GM21576 (cell line): ENCODE measurements at regions not wholly inside any gene's neighbourhood (a gene's known extent, or its start where the extent isn't known, plus 50 kb on each side); places are given as distances from the start of the nearest gene placed in this dataset.

ENCODE experiments used
- ATAC-seq: cut with Tn5 transposase; IDR thresholded peaks from one replicate; pipeline ENCODE4 v1.9.1; 2021; ENCODE audit warnings: mild to moderate bottlenecking, moderate library complexity; ENCODE audit not compliant: unreplicated experiment

GRCh38 chr1:84759756-84760155, 69.5 kb upstream of the SSX2IP start:
- no peak for ATAC-seq

- ATAC-seq = no peak
Observed at GRCh38 chr1:84758968-84759491, 68.8 kb upstream of the SSX2IP start.

- no peak for ATAC-seq
Observed at GRCh38 chr1:84758476-84758875, 68.2 kb upstream of the SSX2IP start.

GRCh38 chr1:84757301-84757700, 67.0 kb upstream of the SSX2IP start:
- ATAC-seq = no peak

DNA sequence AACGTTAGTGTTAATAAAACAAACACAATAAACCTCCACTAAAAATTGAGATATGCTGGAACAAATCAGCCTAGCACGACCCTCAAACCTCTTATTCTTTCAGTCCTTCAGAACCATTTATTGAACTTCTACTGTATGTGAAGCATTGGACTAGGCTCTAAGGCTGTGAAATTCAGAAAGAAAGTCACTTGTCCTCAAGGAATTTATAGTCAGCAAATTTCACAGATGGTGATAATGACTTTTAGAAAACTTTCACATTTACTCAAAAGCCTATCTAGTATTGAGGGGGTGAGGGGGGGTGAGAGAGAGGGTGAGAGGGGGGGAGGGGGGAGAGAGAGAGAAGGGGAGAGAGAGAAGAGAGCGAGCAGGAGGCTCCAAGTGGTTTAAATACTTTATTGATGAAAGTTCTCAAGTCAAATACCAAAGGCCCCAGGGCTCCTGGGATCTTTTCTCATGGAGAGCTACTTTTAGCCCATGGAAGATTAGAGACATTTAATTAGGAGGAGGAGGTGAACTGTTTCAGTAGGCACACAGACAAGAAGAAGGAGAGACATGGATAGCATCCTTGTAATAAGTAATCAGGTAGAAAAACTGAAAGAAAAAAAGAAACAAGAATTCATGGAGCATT, 66.3 kb upstream of the SSX2IP start:
- no peak for ATAC-seq

- no peak for ATAC-seq
Observed at GRCh38 chr1:84756001-84756400, 65.7 kb upstream of the SSX2IP start.

GRCh38 chr1:84755216-84755615, 65.0 kb upstream of the SSX2IP start:
- no peak for ATAC-seq

DNA sequence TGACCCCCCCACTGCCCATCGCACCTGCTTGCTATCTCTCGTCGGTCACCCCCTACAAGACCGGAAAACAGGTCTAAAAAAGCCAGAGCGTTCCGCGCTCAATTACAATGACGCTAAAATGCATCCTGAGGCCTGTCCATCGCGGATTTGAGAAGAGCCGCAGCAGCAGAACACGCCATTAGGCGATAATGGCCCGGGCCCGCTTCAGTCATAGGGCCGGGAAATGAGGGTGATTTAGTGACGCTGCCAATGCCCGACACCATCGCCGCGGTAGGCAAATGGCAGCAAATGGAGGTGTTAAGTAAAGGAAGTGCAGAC, 64.1 kb upstream of the SSX2IP start:
- ATAC-seq = no peak

DNA sequence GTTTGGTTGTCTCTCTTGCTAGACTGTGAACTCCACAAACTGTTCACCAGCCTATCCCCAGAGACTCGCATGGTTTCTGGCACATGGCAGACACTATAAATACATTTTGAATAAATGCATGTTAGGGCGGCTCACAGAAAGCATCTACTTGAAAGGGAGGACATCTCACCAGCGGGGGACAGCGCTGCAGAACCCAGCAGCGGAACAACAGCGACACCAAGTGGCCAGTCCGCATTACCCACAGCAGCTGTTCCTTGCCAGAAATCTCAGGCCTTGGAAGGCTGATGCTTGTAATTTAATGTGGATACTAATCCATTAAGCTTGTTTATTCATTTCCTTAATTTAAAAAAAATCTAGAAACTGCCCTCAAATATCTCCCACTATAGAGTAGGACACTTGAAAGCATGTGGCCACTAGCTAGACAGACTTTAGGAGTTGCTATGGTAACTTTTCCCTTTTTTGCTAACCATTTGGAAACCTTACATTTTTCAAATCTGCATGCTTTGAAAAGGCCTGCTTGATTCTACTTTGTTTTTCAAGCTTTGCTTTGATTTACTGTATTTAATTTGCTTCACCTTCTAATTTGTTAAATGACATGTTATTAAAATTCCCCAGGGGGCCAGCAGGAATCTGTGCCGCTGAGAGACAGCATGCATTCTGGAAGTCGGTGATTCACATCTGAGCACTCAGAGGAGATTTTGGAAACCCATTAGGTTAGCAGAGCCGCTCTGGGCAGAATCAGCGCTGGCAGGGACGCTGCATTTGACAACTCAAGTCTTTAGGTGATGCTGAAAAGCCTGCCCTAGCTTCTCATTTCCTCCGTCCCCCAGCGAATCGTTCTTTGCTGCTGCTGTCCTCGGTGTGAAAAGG, 63.5 kb upstream of the SSX2IP start:
- ATAC-seq = peak; percentile 80

DNA sequence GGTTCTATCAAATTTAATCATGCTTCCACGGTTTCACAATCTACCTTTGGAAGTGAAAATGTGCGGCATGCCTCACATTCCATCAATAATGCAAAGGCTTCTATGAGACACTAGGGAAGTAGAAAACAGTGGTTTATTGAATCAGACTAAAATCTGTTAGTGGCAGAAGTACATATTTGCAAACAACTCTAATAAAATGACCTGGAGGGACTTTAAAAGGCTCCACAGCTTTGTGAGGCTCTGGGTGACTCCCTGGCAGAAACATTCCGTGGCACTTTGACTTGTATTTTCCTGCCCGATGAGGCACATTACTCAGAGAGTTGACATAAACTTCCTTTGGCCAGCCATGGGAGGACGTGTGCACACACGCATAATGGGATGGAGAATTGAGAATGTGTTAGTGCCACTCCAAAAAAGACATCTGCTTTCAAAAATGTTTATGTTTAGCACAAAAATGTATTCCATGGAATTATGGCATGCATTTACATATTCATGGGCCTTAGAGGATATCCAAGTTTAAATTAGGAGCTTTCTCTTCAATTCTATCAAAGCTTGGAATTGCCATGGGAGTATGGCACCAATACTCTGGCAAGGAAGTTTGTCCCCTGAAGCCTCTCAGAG, 60.0 kb upstream of the SSX2IP start:
- ATAC-seq = no peak

GRCh38 chr1:84749427-84749826, 59.2 kb upstream of the SSX2IP start:
- ATAC-seq = no peak

DNA sequence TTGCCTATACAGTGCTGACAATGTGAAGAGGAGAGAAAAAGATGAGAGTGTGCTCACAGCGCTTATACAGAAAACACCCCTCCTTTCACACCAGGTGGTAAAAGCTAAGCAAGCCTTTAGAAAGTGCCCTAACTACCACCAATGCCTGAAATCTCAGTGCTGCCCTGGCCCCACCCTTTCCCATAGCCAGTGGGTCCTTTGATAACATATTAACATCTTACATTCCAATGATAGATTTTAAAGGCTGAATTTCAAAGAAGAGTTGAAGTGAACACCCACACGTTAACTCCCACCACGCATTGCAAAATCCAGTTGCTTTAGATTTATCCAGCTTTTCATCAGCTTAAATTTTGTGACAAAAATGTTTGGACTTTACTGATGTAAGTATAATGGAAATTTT, 58.1 kb upstream of the SSX2IP start:
- ATAC-seq = no peak

DNA sequence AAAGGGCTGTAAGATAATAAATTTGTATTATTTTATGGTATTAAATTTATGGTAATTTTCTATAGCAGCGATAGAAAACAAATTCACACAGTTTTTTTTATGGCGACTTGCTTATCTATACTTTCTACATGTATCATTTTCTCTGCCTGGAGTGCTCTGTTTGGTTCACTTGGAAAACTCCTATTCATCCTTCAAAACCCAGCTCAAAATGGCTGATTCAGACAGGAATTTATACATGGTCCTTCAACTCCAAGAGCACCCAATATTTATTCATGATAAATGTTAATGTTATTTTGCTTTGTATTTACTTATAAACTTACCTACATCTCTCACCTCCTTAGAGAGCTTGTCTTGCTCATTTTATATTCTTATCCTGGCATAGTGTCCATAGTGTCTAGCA, 55.6 kb upstream of the SSX2IP start:
- no peak for ATAC-seq

GRCh38 chr1:84743896-84744295, 53.6 kb upstream of the SSX2IP start:
- ATAC-seq = no peak

- ATAC-seq = no peak
Observed at GRCh38 chr1:84742653-84743052, 52.4 kb upstream of the SSX2IP start.

DNA sequence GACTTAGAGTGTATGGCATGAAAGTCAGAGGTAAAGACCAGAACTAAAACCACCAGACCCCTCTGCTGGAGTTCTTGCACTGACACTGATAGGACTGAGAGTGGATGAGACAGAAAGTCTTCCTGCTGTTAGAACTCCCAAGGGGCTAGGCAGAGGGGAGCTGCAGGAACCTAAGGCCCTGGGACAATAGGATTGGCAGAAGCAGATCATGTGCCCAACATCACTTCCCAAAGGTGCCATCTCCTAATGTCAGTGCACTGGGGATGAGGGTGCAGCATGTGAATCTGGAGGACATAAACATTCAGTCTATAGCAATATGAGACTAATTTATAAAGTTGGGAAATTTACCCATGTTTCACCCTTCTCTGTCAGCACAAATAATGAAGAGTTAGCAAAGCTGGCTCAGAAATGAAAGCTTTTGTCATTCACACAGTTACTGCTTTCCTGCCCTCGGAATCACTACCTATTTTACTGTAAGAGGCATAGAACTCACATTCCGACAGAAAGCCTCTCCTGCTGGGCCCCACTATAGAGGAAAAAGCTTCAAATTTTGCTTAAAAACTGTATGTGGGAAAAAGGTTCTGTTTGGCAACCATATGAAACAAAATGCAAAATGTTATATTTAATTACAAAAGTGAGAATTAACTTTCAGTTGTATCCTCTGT, 49.9 kb upstream of the SSX2IP start:
- no peak for ATAC-seq
